ENCODE measurements at regions not wholly inside any gene's neighbourhood (a gene's known extent, or its start where the extent isn't known, plus 50 kb on each side); places are given as distances from the start of the nearest gene placed in this dataset.

DNA sequence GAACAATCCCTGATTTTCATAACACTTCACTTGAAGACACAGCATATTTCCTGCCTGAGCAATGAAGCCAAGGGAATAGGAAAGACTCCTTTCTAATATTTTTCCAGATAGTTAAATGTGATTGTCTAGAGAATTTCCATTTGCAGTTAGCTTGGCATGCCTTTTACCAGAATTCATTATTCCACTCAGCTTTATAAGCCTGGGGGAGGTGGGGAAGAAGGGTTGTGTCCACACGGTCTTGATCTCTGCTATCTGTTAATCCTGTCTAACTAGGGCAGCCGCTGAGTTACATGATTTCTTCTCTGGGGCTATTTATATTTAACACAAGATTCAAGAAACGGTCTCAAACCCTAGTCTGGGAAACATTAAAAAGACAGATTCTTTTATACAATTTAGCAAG, 146.6 kb upstream of the FSCB start:
- 0% methylated on average over 3 of the region's 3 CpGs for WGBS (ENCODE audit: insufficient coverage, low coverage, missing lambda C conversion rate)
- H2AFZ ChIP-seq (ENCODE audit: low read depth, low read length), result no peak overlapping the region
- TF ChIP-seq WHSC1 (IDR thresholded peaks at IDR 0.05; ENCODE audit: low read length), result no peak
- no peak for TF ChIP-seq FOXJ3 (CRISPR knock-in tag; IDR thresholded peaks at IDR 0.05)
- no peak for TF ChIP-seq BRD4 (IDR thresholded peaks at IDR 0.05)
- no peak for TF ChIP-seq SMAD2 (IDR thresholded peaks at IDR 0.05; ENCODE audit: low read depth, low read length)
- no peak for TF ChIP-seq DACH1 (IDR thresholded peaks at IDR 0.05; ENCODE audit: partially characterized antibody)
- no peak for TF ChIP-seq NUFIP1 (IDR thresholded peaks at IDR 0.05; ENCODE audit: partially characterized antibody)
- TF ChIP-seq, protein P1, sequence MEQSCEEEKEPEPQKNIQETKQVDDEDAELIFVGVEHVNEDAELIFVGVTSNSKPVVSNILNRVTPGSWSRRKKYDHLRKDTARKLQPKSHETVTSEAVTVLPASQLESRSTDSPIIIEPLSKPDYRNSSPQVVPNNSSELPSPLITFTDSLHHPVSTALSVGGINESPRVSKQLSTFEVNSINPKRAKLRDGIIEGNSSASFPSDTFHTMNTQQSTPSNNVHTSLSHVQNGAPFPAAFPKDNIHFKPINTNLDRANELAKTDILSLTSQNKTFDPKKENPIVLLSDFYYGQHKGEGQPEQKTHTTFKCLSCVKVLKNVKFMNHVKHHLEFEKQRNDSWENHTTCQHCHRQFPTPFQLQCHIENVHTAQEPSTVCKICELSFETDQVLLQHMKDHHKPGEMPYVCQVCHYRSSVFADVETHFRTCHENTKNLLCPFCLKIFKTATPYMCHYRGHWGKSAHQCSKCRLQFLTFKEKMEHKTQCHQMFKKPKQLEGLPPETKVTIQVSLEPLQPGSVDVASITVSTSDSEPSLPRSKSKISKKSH (CRISPR knock-in tag; IDR thresholded peaks at IDR 0.05), result no peak
- TF ChIP-seq SAFB (IDR thresholded peaks at IDR 0.05; ENCODE audit: borderline replicate concordance, low read depth, low read length), result no peak
- no peak for TF ChIP-seq THRAP3 (IDR thresholded peaks at IDR 0.05; ENCODE audit: borderline replicate concordance)
- TF ChIP-seq PTRF (tag; IDR thresholded peaks at IDR 0.05), result no peak
- TF ChIP-seq, protein P2, sequence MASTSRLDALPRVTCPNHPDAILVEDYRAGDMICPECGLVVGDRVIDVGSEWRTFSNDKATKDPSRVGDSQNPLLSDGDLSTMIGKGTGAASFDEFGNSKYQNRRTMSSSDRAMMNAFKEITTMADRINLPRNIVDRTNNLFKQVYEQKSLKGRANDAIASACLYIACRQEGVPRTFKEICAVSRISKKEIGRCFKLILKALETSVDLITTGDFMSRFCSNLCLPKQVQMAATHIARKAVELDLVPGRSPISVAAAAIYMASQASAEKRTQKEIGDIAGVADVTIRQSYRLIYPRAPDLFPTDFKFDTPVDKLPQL (IDR thresholded peaks at IDR 0.05; ENCODE audit: extremely low read depth, insufficient read length), result no peak
- no peak for TF ChIP-seq ZKSCAN1 (IDR thresholded peaks at IDR 0.05; ENCODE audit: low read depth, low read length)
- no peak for TF ChIP-seq CBX1 (IDR thresholded peaks at IDR 0.05; ENCODE audit: low read depth)
- TF ChIP-seq ZNF282 (CRISPR knock-in tag; IDR thresholded peaks at IDR 0.05), result no peak
- TF ChIP-seq POLR2AphosphoS2 (IDR thresholded peaks at IDR 0.05; ENCODE audit: low read length), result no peak
- TF ChIP-seq, protein P3, sequence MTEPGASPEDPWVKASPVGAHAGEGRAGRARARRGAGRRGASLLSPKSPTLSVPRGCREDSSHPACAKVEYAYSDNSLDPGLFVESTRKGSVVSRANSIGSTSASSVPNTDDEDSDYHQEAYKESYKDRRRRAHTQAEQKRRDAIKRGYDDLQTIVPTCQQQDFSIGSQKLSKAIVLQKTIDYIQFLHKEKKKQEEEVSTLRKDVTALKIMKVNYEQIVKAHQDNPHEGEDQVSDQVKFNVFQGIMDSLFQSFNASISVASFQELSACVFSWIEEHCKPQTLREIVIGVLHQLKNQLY (CRISPR knock-in tag; conservative IDR thresholded peaks at IDR 0.05), result no peak
- FAIRE-seq (no peak), DNase-seq (ENCODE audit: extremely low read depth in 1 of 4, low spot score in 3 of 4) (no peak), ATAC-seq (no peak)
- no peak overlapping the region for H3K9ac ChIP-seq (ENCODE audit: insufficient read depth in 1 of 2, low read depth in 2 of 2, low read length in 2 of 2)
- H3K36me3 ChIP-seq (ENCODE audit: control insufficient read depth, insufficient read depth, low read length), result no peaks in the 10 kb centered on the region
- ChIA-PET POLR2A (no interaction called here), CTCF (ENCODE audit: low intra/inter-chr PET ratio) (no interaction called here)
- H4K20me1 ChIP-seq (replicated peaks; ENCODE audit: control insufficient read depth, insufficient read depth, low read length), result no peaks in the 10 kb centered on the region
- H3K9me1 ChIP-seq (ENCODE audit: control insufficient read depth, insufficient read depth, low read length), result no peaks in the 10 kb centered on the region
- H3K4me2 ChIP-seq (ENCODE audit: insufficient read depth, low read length), result no peak overlapping the region
- H3K79me2 ChIP-seq (ENCODE audit: control insufficient read depth, insufficient read depth, low read length), result no peaks in the 10 kb centered on the region
- H3K4me3 ChIP-seq, result no peak overlapping the region
- no peaks in the 10 kb centered on the region for H3K9me3 ChIP-seq (replicated peaks; ENCODE audit: control insufficient read depth, insufficient read depth, low read depth, low read length)
- no TSS peak for BruUV-seq (replicated peaks)
- H3K4me1 ChIP-seq (replicated peaks in 1 of 2; ENCODE audit: control insufficient read depth in 2 of 2, insufficient read depth in 2 of 2, low read length in 2 of 2), result no peaks in the 10 kb centered on the region
- H3K27ac ChIP-seq (ENCODE audit: extremely low read depth, low read depth, low read length), result no peak overlapping the region
- in situ Hi-C loops (cut with MboI) (no loop called here), intact Hi-C loops (cut with micrococcal nuclease) (no loop called here)
- H3K27me3 ChIP-seq (ENCODE audit: control insufficient read depth in 2 of 2, insufficient read depth in 2 of 2, low read length in 2 of 2), result no peaks in the 10 kb centered on the region

All from K562 (cell line).